ENCODE measurements at regions not wholly inside any gene's neighbourhood (a gene's known extent, or its start where the extent isn't known, plus 50 kb on each side); places are given as distances from the start of the nearest gene placed in this dataset.
"Not testable (repeated sequence)": the region's sequence is repeated elsewhere in the genome, so short reads cannot be mapped to it uniquely, and the experiment has no call there.

DNA sequence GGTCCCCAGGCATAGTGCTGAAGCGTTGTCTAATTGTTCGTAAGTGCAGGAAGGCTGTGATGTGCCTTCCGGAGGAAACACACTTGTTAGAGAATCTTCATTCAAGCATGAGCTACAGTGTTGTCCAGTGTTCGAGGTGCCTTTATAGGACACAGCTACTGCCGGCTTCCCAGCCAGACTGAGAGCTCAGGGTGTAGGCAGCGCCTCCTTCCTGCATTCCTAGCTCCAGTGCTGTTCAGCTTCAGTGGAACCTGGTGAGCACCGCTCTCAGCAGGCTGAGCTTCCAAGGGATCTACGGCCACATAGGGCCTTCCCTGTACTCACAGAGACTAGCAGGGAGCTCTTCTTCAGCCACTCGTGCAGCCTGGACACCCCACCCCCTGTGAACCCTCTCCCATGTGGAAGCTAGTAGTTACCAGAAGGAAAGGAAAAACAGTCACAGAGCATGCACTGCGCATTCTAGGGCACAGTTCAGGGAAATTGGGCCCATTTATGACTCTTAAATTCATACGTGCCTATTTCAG, 87.9 kb upstream of the UXS1 start:
- not testable (repeated sequence) for H3K27me3 ChIP-seq; H3K36me3 ChIP-seq; H3K4me1 ChIP-seq; H3K4me3 ChIP-seq; H3K9me3 ChIP-seq (replicated peaks); DNase-seq; H3K27ac ChIP-seq

DNA sequence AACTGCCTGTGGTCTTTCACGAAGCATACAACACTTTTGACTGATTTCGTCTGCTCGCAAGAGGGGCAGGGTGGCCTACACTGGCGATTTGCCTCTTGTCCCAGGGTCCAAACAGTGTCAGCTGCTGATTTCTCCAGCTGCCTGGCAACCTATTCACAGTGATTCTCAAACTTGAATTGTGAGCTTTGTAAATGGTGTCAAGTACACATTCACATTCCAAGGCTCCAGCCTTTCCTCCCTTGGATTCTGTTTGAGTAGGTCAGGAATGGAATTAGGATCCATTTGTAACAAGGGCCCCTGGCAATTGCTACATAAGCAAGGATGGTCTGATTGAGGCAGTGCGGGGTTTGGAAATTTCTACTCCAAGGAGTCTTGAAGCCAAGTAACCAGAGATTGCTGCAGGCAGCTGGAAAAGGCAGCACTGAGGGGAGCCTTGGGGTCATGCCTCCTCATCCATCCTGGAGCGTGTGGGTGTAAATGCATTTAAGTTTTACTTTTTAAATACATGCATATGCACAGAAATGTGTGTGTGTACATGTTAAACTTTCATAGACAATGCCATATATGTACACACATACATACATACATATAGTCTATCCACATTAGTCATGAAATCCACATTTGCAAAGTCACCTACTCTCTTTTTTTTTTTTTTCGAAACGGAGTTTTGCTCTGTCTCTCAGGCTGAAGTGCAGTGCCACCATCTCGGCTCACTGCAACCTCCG, 86.8 kb upstream of the UXS1 start:
- Histone ChIP-seq H3K9me3 (replicated peaks) (no peaks in the 10 kb centered on the region), H3K27ac (no peak overlapping the region), H3K4me1 (no peaks in the 10 kb centered on the region), H3K36me3 (no peaks in the 10 kb centered on the region), H3K27me3 (no peaks in the 10 kb centered on the region), H3K4me3 (no peak overlapping the region)
- DNase-seq = no peak

DNA sequence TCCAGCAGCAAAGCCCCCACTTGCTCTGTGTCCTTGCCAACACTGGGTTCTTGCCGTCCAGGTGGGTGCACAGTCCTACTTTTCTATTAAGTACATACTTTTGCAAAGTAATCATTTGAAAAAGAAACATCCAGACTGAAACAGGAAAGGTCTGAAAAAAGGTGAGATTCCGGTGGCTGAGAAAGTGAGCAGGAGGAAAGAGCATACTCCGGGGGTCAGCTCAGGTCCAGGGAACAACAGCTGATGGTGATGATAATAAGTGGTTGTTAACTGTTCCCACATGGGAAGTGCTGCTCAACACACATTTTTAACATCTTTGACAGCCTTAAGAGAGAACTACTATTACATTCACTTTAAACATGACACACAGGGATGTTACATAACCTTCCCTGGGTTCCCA, 86.1 kb upstream of the UXS1 start:
- H3K36me3 ChIP-seq = no peaks in the 10 kb centered on the region
- no peaks in the 10 kb centered on the region for H3K27me3 ChIP-seq
- no peak overlapping the region for H3K27ac ChIP-seq
- no peaks in the 10 kb centered on the region for H3K4me1 ChIP-seq
- no peak overlapping the region for H3K4me3 ChIP-seq
- no peak for DNase-seq
- no peaks in the 10 kb centered on the region for H3K9me3 ChIP-seq (replicated peaks)

DNA sequence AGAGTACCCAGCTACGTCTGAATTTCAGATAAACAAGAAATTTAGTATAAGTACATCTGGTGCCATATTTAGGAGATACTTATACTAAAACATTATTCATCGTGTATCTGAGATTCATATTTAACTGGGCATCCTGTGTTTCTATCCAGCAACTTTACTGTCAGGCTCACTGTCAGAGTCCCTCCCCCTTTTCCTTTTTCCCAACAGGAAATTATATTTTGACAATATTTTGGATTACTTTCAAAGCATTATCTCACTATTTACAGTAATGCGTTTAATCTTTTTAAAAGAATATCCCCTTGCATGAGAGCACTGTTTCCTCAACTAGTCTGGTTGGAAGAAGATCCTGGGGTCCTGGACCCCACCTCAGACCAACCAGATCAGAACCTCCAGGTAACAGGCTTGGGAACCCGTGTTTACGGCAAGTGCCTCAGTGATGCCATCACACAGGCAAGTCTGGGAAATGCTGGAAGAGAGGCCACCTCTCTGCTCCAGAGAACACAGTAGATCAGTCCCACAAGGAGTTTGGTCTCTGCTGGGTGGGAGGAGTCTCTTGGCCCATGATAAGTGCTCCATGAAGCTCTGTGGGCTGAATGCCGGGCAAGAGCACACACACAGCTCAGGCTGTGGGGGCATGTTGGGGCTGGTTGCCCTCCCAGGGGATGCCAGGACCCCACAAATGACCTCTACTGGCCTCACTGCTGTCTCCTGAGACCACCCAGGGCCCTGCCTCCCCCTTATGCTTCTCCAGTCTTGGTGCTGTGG, 84.2 kb upstream of the UXS1 start:
- no peaks in the 10 kb centered on the region for H3K9me3 ChIP-seq (replicated peaks)
- no peaks in the 10 kb centered on the region for H3K4me1 ChIP-seq
- no peaks in the 10 kb centered on the region for H3K27me3 ChIP-seq
- H3K36me3 ChIP-seq = no peaks in the 10 kb centered on the region
- DNase-seq = no peak
- H3K4me3 ChIP-seq = no peak overlapping the region
- no peak overlapping the region for H3K27ac ChIP-seq

DNA sequence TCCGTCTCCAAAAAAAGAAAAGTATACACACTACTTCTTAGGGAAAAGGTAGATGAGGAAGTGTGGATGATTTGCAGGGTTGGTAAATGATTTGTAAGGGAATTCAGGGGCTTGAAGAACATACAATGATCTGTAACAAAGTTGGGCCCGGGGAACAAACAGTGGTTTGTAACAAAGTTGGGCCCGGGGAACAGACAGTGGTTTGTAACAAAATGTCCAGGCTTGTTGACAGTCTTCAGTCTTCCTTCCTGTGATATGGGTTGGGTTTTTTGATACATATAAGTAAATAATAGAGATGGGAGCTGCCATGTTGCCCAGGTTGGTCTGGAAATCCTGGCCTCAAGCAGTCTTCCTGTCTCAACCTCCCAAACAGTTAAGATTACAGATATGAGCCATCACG, 83.3 kb upstream of the UXS1 start:
- no peak for DNase-seq
- H3K4me3 ChIP-seq = no peak overlapping the region
- H3K9me3 ChIP-seq (replicated peaks) = no peaks in the 10 kb centered on the region
- no peaks in the 10 kb centered on the region for H3K4me1 ChIP-seq
- no peaks in the 10 kb centered on the region for H3K36me3 ChIP-seq
- no peaks in the 10 kb centered on the region for H3K27me3 ChIP-seq
- no peak overlapping the region for H3K27ac ChIP-seq

DNA sequence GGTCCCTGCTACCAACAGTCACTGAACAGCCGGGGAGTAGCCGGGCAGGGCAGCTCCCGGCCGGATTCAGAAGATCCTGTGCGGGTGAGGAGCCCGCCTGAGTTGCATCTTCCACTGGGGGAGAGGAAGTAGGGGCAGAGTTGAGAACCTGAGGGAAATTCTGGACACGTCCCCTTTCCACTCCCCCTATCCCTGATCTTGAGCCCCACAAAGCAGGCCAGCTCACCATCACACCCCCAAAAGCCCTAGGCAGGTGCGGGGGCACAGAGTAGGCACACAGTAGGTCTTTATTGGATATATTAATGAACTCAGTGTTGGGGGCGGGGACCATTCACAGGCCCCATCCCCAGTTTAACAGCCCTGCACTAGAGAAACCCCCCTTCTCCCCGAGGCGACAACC, 81.9 kb upstream of the UXS1 start:
- no peak overlapping the region for H3K27ac ChIP-seq
- no peak overlapping the region for H3K4me3 ChIP-seq
- H3K9me3 ChIP-seq (replicated peaks) = no peaks in the 10 kb centered on the region
- no peak for DNase-seq
- no peaks in the 10 kb centered on the region for H3K4me1 ChIP-seq
- no peaks in the 10 kb centered on the region for H3K36me3 ChIP-seq
- H3K27me3 ChIP-seq = no peaks in the 10 kb centered on the region

DNA sequence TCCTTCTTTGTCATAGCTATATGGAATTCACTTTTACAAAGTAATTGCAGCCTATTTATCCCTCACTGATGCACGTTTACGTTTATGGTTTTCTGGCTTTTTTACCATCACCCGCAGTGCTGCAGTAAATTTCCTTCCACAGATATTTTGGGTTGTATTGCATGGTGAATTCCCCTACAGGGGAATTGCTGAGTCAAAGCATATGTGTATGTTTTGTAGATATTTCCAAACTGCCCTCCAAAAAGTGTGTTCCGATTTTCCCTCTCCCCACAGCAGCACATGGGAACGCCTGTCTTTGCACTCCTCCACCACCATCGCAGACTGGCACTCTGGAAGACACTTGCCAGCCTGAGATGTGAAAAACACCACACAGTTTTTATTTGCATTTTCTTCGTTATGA, 80.6 kb upstream of the UXS1 start:
- Histone ChIP-seq H3K36me3 (no peaks in the 10 kb centered on the region), H3K27me3 (no peaks in the 10 kb centered on the region), H3K4me3 (no peak overlapping the region), H3K4me1 (no peaks in the 10 kb centered on the region), H3K9me3 (replicated peaks) (no peaks in the 10 kb centered on the region), H3K27ac (no peak overlapping the region)
- no peak for DNase-seq

DNA sequence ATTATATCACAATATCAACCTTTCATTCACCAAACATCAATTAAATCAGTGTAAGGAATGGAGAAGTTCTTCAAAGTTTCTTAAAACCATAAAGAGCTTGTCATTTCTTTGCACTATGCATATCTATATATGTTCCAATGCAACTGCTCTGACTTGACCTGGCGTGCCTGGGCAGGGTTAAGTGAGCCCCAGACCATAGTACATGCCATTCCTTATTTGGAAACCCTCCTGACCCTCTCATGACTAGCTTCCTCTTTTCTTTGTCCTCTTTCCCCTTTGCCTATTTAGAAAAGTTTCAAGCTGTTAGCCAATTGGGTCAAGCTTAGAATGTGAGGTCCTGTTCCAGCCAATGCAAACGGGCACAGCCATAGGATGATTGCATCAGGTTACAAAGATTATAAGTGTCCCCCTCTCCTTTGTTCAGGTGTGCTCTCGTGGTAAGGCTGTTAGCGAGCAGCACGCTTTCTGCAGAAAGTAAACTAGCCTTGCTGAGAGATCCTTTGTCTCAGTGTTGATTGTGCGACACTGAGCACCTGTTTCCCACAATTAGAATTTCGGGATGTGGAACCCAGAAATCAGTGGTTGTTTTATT, 78.2 kb upstream of the UXS1 start:
- Histone ChIP-seq H3K4me3 (no peak overlapping the region), H3K36me3 (no peaks in the 10 kb centered on the region), H3K27me3 (no peaks in the 10 kb centered on the region), H3K27ac (no peak overlapping the region), H3K4me1 (no peaks in the 10 kb centered on the region), H3K9me3 (replicated peaks) (no peaks in the 10 kb centered on the region)
- no peak for DNase-seq

DNA sequence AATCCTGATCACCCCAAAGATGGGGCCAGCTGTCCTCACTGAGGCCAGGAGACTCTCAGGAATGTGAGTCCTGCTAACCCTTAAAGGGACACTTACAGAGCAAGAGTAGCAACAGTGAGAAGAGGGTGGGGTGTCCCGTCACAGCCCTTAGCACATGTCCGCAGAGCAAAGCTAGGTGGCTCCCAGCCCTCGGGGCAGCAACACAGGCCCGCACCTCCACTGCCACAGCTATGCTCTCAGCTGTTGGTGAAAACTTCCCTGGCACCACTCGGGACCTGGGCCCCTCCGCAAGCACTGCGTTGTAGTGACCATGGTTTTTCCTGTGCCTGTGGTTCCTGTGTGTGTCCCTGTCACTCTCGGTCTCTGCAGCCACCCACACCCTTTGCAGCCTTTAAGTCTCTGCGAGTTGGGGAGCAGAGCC, 76.4 kb upstream of the UXS1 start:
- DNase-seq = no peak
- no peaks in the 10 kb centered on the region for H3K36me3 ChIP-seq
- H3K27me3 ChIP-seq = no peaks in the 10 kb centered on the region
- no peak overlapping the region for H3K4me3 ChIP-seq
- H3K27ac ChIP-seq = no peak overlapping the region
- no peaks in the 10 kb centered on the region for H3K4me1 ChIP-seq
- H3K9me3 ChIP-seq (replicated peaks) = no peaks in the 10 kb centered on the region

DNA sequence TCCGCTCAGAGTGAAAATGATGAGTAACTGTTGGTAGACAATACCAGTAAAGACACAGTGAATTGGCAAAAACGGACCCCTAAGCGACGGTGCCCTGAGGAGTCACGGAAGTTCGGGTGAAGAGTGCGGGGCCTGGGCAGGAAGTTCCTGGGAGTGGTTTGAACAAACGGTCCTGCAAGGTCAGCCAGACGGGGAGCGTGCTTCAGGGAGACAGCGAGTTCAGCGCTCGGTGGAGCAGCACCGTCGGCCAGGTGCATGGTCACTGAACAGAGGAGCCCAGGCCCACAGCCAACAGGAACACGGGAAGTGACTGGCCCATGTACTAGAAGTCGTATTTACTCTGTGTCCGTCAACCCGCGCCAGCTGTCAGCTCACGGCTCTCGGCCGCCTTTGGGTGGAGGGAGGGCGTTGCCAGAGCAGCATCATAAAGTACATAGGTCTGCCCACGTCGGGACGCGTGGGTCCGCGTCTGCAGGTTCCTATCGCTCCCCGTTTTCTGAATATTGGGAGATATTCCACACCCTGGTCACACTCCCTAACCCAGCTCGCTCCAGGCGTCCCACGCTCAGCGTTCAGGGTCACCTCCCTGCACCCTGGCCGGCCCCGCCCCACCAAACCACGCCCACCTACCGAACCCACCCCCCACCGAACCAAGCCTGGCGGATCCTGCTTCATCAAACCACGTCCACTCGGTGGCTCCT, 75.6 kb upstream of the UXS1 start:
- no peaks in the 10 kb centered on the region for H3K27me3 ChIP-seq
- H3K36me3 ChIP-seq = no peaks in the 10 kb centered on the region
- no peak overlapping the region for H3K27ac ChIP-seq
- no peak for DNase-seq
- H3K4me3 ChIP-seq = no peak overlapping the region
- no peaks in the 10 kb centered on the region for H3K9me3 ChIP-seq (replicated peaks)
- H3K4me1 ChIP-seq = no peaks in the 10 kb centered on the region

DNA sequence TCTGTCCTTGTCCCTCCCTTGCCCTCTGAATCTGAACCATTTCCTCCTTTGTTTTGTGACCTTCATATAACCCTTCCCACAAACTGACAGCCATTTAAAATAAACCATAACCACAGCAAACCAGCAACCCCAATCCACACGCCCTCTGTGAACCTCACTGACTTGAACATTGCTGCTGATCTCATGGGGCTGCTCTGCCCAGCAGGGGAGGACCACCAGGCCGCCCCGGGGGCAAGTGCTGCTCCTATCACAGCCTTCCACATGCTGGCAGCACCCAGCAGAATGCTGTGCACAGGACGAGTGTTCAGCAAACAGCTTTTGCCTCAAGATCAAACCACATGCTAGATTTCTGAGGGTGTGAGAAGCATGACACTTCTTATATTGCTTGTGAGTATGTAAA, 73.9 kb upstream of the UXS1 start:
- Histone ChIP-seq H3K9me3 (replicated peaks) (no peaks in the 10 kb centered on the region), H3K27ac (no peak overlapping the region), H3K4me1 (no peaks in the 10 kb centered on the region), H3K27me3 (no peaks in the 10 kb centered on the region), H3K4me3 (no peak overlapping the region), H3K36me3 (no peaks in the 10 kb centered on the region)
- DNase-seq = no peak

DNA sequence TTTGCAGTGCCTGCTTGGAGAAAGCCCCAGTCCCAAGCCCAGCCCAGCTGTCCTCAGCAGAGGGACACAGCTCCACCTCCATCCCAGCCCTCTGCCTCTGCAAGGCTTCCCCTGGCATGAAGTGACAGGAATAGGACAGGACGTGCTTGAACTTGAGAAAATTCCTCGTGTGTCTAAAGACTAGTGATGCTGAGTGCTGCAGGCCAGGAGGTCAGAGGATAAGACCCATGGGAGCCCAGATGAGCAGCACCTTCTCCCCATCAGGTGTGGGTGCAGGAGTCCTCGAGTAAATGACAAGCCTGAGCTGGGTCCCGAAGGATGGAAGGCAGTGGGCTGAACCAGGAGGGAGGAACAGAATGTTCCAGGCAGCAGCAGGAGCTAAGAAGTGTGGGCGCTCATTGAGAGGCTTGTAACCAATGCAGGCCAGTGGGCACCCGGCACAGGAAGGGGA, 67.8 kb upstream of the UXS1 start:
- no peak overlapping the region for H3K27ac ChIP-seq
- H3K4me1 ChIP-seq = no peaks in the 10 kb centered on the region
- DNase-seq = no peak
- no peaks in the 10 kb centered on the region for H3K36me3 ChIP-seq
- no peaks in the 10 kb centered on the region for H3K27me3 ChIP-seq
- no peak overlapping the region for H3K4me3 ChIP-seq
- H3K9me3 ChIP-seq (replicated peaks) = no peaks in the 10 kb centered on the region

DNA sequence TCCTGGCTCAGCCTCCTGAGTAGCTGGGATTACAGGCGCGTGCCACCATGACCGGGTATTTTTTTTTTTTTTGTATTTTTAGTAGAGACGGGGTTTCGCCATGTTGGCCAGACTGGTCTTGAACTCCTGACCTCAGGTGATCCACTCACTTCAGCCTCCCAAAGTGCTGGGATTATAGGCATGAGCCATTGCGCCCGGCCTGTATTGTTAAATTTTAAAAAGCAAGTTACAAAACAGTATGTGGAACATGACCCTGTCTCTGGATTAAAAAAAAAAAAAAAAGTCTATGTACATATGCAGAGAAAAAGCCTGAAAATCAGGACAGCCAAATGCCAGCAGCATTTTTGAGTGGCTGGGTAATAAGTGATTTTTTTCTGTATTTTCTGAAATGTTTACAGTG, 64.8 kb upstream of the UXS1 start:
- DNase-seq = not testable (repeated sequence)

DNA sequence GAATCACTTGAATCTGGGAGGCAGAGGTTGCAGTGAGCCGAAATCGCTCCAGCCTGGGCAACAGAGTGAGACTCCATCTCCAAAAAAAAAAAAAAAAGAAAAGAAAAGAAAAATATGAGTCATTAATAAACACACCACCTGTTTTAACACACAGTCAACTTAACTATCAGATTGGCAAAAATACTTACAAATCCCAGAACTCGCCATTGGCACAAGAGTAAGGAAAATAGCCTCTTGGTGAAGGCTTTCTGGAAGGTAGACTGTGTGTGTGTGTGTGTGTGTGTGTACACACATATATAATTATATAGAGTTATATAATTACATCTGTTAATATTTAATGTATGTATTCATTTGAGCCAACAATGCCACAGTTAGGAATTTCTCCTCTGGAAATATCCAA, 63.7 kb upstream of the UXS1 start:
- H3K27ac ChIP-seq = no peak overlapping the region
- DNase-seq = no peak
- H3K9me3 ChIP-seq (replicated peaks) = no peaks in the 10 kb centered on the region
- no peaks in the 10 kb centered on the region for H3K36me3 ChIP-seq
- H3K27me3 ChIP-seq = no peaks in the 10 kb centered on the region
- no peaks in the 10 kb centered on the region for H3K4me1 ChIP-seq
- no peak overlapping the region for H3K4me3 ChIP-seq

More for the DNA sequence above, 64.8 kb upstream of the UXS1 start:
- H3K36me3 ChIP-seq; H3K4me3 ChIP-seq; H3K9me3 ChIP-seq (replicated peaks); H3K27me3 ChIP-seq; H3K4me1 ChIP-seq; H3K27ac ChIP-seq: not testable (repeated sequence)

DNA sequence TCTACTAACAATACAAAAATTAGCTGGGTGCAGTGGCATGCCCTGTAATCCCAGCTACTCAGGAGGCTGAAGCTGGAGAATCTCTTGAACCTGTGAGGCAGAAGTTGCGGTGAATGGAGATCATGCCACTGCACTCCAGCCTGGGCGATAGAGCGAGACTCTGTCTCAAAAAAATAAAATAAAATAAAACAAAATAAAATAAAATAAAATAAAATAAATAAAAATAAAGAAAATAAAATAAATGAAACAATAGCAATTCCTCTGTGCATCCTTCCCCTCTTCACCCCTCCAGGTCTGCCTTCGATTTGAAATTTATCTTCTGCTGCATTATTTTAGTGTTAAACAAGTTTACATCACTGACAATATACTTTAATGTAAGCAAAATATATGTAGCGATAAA, 63.0 kb upstream of the UXS1 start:
- Histone ChIP-seq H3K27me3 (no peaks in the 10 kb centered on the region), H3K4me1 (no peaks in the 10 kb centered on the region), H3K27ac (no peak overlapping the region), H3K4me3 (no peak overlapping the region), H3K9me3 (replicated peaks) (no peaks in the 10 kb centered on the region), H3K36me3 (no peaks in the 10 kb centered on the region)
- DNase-seq = no peak
